Activated CD4-positive, alpha-beta T cell treated with anti-CD3 and anti-CD28 coated beads, Interleukin-2, amount 10 ng/mL, durations not matched to agents 7 days and 5 days (primary cell): ENCODE measurements at regions not wholly inside any gene's neighbourhood (a gene's known extent, or its start where the extent isn't known, plus 50 kb on each side); places are given as distances from the start of the nearest gene placed in this dataset.

Source experiments
- CTCF ChIA-PET: fragments of 350-600 bp; sonication (Branson Sonifier 250); formaldehyde crosslinking; loops from one replicate; lab custom pipeline; 2021; ENCODE audit warnings: antibody characterized with exemption; lab: Charles Lee
- POLR2A ChIA-PET: fragments of 350-600 bp; sonication (Branson Sonifier 250); formaldehyde crosslinking; loops from one replicate; lab custom pipeline; 2021; ENCODE audit warnings: antibody characterized with exemption; lab: Charles Lee
- DNase-seq: peaks from one replicate; pipeline ENCODE4 v3.0.0-alpha.2; 2020
- H3K27ac Mint-ChIP-seq: one replicate; pipeline ENCODE4 v1.8.0; 2021; ENCODE audit warnings: mild to moderate bottlenecking, moderate library complexity, mixed read lengths
- H3K27me3 Mint-ChIP-seq: one replicate; pipeline ENCODE4 v1.8.0; 2021; ENCODE audit warnings: mixed read lengths
- H3K36me3 Mint-ChIP-seq: one replicate; pipeline ENCODE4 v1.8.0; 2021; ENCODE audit warnings: low read depth, mixed read lengths
- H3K4me1 Mint-ChIP-seq: one replicate; pipeline ENCODE4 v1.8.0; 2021; ENCODE audit warnings: mixed read lengths
- H3K4me3 Mint-ChIP-seq: one replicate; pipeline ENCODE4 v1.8.0; 2021; ENCODE audit warnings: mild to moderate bottlenecking, moderate library complexity, mixed read lengths
- H3K9me3 Mint-ChIP-seq: one replicate; pipeline ENCODE4 v1.8.0; 2021; ENCODE audit warnings: mixed read lengths

DNA sequence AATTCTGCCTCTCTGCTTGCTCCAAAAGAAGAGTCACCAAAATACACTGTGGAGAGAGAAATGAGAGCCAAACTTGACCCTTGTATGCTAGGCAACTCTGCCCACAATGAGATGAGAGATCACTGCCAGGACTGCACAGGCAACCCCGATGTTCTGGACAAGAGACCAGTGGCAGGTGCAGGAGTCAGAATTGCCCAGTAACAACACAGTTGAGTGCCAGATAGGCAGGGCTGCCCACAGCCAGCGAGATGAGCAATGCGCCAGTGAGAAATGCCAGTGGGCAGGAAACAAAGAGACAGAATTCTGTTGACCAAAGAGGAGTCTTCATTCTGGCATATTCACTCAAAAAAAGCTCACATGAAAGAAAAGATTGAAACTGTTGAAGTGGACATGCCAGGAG, 570.7 kb downstream of the CAAP1 start:
- Mint-ChIP-seq H3K4me3 (no peak overlapping the region), H3K27ac (no peak overlapping the region), H3K27me3 (no peaks in the 10 kb centered on the region), H3K4me1 (no peaks in the 10 kb centered on the region), H3K9me3 (no peaks in the 10 kb centered on the region), H3K36me3 (no peaks in the 10 kb centered on the region)
- CTCF ChIA-PET = no interaction called here
- no peak for DNase-seq
- POLR2A ChIA-PET = no interaction called here

DNA sequence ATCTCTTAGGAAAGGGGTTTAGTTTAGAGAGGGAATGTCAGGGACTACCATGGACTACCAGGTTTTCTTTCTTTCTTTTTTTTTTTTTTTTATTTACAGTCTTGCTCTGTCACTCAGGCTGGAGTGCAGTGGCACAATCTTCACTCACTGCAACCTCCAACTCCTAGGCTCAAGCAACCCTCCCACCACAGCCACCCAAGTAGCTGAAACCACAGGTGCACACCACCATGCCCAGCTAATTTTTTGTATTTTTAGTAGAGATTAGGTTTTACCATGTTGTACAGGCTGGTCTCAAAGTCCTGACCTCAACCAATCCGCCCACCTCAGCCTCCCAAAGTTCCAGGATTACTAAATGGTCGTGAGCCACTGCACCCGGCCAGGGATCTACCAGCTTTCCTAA, 572.7 kb downstream of the CAAP1 start:
- no peaks in the 10 kb centered on the region for H3K9me3 Mint-ChIP-seq
- no peak overlapping the region for H3K4me3 Mint-ChIP-seq
- CTCF ChIA-PET = no interaction called here
- no peak for DNase-seq
- H3K4me1 Mint-ChIP-seq = no peaks in the 10 kb centered on the region
- no peak overlapping the region for H3K27ac Mint-ChIP-seq
- POLR2A ChIA-PET = no interaction called here
- no peaks in the 10 kb centered on the region for H3K27me3 Mint-ChIP-seq
- H3K36me3 Mint-ChIP-seq = no peaks in the 10 kb centered on the region

DNA sequence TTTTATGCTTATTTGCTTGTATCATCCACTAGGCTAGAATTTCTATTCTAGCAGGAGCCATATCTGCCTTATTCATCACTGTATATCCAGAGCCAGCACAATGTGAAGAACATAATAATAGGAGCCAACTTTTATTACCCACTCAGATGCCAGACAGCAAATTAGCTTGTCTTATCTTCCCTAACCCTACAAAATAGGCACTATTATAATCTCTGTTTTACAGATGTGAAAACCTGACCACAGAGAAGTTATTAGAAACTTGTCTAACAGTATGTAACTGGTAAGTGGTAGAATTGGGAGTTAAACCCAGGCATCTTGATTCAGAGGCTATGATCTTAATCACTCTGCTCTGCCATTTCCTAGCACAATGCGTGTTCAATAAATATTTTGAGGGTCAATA, 579.5 kb downstream of the CAAP1 start:
- no peak for DNase-seq
- H3K36me3 Mint-ChIP-seq = no peaks in the 10 kb centered on the region
- H3K27ac Mint-ChIP-seq = no peak overlapping the region
- H3K27me3 Mint-ChIP-seq = no peaks in the 10 kb centered on the region
- H3K4me3 Mint-ChIP-seq = no peak overlapping the region
- H3K9me3 Mint-ChIP-seq = no peaks in the 10 kb centered on the region
- POLR2A ChIA-PET = no interaction called here
- H3K4me1 Mint-ChIP-seq = no peaks in the 10 kb centered on the region
- CTCF ChIA-PET = no interaction called here

DNA sequence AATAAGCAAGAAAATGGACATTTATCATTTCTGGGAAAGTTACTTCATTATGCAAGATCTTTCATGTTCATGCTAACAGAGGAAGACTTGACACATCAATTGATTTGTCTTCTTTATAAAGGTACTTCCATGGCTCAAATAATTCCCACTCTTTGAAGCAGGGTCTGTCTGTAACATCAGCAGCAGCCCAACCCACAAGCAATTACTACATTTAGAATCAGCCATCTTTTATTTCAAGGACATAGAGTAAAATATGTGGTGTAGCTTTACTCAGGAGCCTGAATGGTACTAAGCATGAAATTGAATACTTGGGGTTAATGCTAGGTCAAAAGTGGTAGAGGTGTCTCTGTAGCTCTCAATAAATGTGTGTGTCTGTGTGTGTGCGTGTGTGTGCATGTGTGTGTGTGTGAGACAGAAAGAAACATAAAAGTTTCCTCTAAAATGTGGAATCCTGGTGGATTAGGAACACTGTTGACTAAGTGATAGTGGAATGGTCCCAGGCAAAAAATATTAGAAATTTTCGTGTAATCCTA, 581.1 kb downstream of the CAAP1 start:
- H3K27me3 Mint-ChIP-seq = no peaks in the 10 kb centered on the region
- H3K4me3 Mint-ChIP-seq = no peak overlapping the region
- H3K27ac Mint-ChIP-seq = no peak overlapping the region
- POLR2A ChIA-PET = no interaction called here
- no peaks in the 10 kb centered on the region for H3K9me3 Mint-ChIP-seq
- H3K36me3 Mint-ChIP-seq = no peaks in the 10 kb centered on the region
- DNase-seq = no peak
- CTCF ChIA-PET = no interaction called here
- no peaks in the 10 kb centered on the region for H3K4me1 Mint-ChIP-seq

DNA sequence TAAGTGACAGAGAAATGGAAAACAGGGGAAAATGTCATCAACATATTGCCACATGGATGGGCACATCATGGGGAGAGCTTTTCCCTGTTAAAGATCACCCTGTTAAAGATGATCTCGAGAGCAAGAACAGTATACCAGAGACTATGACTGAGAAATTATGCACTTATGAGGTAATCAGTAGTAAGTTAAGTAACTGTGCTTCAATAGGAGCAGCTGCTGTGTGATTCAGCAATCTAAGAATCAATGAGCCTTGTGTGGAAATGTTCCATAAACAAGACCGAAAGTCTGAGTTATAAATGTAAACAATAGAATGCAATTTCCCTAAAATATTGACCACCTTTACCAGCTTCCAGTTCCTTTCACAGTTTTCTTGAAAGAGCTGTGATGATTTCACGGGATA, 582.3 kb downstream of the CAAP1 start:
- Mint-ChIP-seq H3K9me3 (no peaks in the 10 kb centered on the region), H3K27ac (no peak overlapping the region), H3K36me3 (no peaks in the 10 kb centered on the region), H3K4me3 (no peak overlapping the region), H3K4me1 (no peaks in the 10 kb centered on the region), H3K27me3 (no peaks in the 10 kb centered on the region)
- POLR2A ChIA-PET = no interaction called here
- DNase-seq = no peak
- CTCF ChIA-PET = no interaction called here

DNA sequence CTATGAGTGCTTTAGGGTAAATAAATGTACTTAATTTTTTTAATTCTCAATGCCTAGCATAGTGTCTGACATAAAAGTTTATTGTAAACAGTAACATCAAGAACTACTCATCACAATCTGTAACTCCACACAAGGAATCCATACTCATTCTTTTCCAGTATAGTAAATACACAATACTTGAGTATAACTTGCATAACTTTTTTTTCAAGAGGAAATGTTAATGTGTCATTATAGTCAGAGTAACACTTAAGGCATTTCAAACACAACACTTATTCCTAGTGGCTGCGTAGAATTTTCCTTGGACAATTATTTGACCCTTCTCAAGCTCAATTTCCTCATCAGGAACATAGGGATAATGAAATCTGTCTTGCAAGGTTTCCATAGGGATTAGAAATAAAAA, 584.3 kb downstream of the CAAP1 start:
- ChIA-PET CTCF (no interaction called here), POLR2A (no interaction called here)
- H3K4me1 Mint-ChIP-seq = no peaks in the 10 kb centered on the region
- DNase-seq = no peak
- no peaks in the 10 kb centered on the region for H3K9me3 Mint-ChIP-seq
- no peaks in the 10 kb centered on the region for H3K36me3 Mint-ChIP-seq
- H3K27ac Mint-ChIP-seq = no peak overlapping the region
- H3K4me3 Mint-ChIP-seq = no peak overlapping the region
- no peaks in the 10 kb centered on the region for H3K27me3 Mint-ChIP-seq

DNA sequence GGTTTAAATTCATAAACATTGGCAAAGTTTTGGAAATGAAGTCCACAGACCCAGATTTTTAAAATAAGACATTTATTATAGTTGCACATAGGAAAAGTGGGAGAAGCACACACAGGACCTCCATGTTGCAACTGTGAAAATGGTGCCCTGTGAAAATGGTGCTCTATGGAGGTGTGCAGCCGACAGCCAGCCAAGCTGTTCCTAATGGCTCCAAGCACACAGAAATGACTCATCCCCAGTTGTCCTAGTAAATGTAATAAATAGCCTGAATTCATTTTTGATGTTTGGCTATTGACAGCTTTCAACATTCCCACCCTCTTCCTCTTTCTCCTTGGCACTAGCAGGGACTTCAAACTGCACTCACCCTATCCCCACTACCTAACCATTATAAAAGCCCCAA, 590.9 kb downstream of the CAAP1 start:
- H3K4me3 Mint-ChIP-seq = no peak overlapping the region
- DNase-seq = no peak
- H3K36me3 Mint-ChIP-seq = no peaks in the 10 kb centered on the region
- CTCF ChIA-PET = no interaction called here
- no peaks in the 10 kb centered on the region for H3K27me3 Mint-ChIP-seq
- POLR2A ChIA-PET = no interaction called here
- H3K27ac Mint-ChIP-seq = no peak overlapping the region
- H3K4me1 Mint-ChIP-seq = no peaks in the 10 kb centered on the region
- no peaks in the 10 kb centered on the region for H3K9me3 Mint-ChIP-seq

DNA sequence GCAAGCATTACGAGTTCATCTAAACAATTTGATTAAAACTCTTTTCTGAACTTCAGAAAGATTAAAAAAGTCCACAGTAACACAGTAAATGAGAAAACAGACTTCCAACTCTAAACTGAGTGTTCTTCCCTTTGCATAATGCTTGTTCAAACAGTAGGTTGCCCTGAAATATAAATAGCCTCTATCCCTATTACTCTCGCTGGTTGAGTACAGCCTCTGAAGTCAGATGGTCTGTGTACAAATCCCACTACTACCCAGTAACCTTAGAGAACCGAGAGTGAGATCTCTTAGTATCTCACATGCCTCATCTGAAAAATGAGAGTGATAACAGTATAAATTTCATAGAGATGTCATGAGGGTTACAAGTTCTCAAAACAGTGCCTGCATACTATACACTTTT, 591.6 kb downstream of the CAAP1 start:
- ChIA-PET POLR2A (no interaction called here), CTCF (no interaction called here)
- H3K9me3 Mint-ChIP-seq = no peaks in the 10 kb centered on the region

DNA sequence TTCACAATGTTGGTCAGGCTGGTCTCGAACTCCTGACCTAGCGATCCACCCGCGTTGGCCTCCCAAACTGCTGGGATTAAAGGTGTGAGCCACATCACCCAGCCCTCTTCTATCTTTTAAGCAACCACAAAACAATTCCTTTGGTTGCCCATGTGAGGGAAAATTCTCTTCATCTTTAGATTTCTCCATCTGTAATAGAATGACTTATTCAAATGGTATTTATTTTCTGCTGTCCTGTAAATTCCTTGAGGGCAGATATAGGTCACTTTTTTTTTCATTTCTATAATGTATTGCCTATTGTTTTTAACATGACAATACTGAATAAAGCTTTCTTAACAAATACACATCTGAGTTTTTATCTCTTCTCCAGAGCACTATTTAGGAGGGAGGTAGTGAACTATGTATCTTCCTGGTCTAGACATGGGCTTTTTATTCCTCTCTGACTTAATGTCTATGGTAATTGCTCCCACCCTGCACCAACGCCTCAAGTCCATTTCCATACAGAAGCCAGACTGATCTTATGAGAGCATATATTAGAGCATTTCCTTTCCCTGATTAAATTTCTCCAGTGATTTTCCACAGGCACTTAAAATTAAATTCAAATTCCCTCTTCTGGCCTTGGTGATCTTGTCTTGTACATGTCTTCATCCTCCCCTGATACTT, 595.6 kb downstream of the CAAP1 start:
- Mint-ChIP-seq H3K27ac (no peak overlapping the region), H3K9me3 (no peaks in the 10 kb centered on the region), H3K4me1 (no peaks in the 10 kb centered on the region), H3K4me3 (no peak overlapping the region), H3K27me3 (no peaks in the 10 kb centered on the region), H3K36me3 (no peaks in the 10 kb centered on the region)
- CTCF ChIA-PET = no interaction called here
- DNase-seq = no peak
- POLR2A ChIA-PET = no interaction called here

More for the DNA sequence above, 591.6 kb downstream of the CAAP1 start:
- H3K27ac Mint-ChIP-seq = no peak overlapping the region
- H3K36me3 Mint-ChIP-seq = no peaks in the 10 kb centered on the region
- H3K27me3 Mint-ChIP-seq = no peaks in the 10 kb centered on the region
- H3K4me3 Mint-ChIP-seq = no peak overlapping the region
- no peaks in the 10 kb centered on the region for H3K4me1 Mint-ChIP-seq
- DNase-seq = no peak

DNA sequence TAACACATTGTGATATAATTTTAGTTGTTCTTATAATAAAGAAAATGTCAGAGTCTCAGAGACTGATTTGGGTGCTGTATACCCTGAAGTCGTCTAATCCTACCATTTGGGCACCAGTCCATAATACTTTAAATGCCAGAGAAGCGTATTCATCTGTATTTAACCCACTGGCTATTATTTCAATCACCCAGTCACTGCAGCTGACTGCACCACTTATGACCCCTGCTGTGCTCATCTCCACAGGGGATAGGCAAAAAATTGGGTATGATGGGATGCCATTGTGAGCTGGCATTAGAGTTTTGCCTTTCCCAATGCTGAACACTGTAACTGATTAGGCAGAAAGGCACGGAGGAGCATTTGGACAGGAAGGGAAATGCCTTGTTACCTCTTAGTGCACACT, 599.7 kb downstream of the CAAP1 start:
- H3K27me3 Mint-ChIP-seq = no peaks in the 10 kb centered on the region
- CTCF ChIA-PET = no interaction called here
- no peaks in the 10 kb centered on the region for H3K4me1 Mint-ChIP-seq
- H3K9me3 Mint-ChIP-seq = peaks cover 6% of the 10 kb centered on the region
- H3K27ac Mint-ChIP-seq = no peak overlapping the region
- no peaks in the 10 kb centered on the region for H3K36me3 Mint-ChIP-seq
- H3K4me3 Mint-ChIP-seq = no peak overlapping the region
- POLR2A ChIA-PET = no interaction called here
- no peak for DNase-seq

DNA sequence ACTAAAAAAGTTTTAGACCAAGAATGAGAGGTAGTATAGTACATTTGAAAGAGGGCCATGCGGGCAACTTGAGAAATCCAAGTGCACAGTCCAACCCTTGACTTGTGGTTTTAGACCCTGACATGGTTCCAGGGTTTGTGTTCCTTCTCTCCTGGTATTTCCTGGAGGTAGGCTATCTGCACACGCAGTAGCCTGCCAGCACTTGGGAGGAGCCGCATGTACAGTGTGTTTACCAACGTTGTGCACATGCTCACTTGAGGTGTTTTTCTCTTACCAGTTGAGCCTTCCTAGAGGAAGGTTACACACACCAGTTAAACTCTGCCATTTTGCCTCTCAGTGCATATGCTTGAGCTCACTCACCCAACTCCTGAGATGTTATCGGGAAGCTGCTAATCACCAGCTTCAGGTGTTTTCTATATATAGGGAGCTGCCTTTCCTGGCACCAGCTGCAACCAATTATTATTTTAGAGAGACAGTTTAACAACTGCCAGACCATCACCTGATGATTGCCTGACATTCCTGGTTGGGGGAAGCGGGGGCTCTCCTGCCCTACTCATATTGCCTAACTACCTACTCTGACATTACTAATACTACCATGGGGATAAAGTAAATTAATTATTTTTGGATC, 593.4 kb upstream of the TUSC1 start:
- H3K27ac Mint-ChIP-seq = no peak overlapping the region
- H3K4me1 Mint-ChIP-seq = no peaks in the 10 kb centered on the region
- no peaks in the 10 kb centered on the region for H3K9me3 Mint-ChIP-seq
- ChIA-PET POLR2A (no interaction called here), CTCF (no interaction called here)
- no peaks in the 10 kb centered on the region for H3K27me3 Mint-ChIP-seq
- H3K4me3 Mint-ChIP-seq = no peak overlapping the region
- no peaks in the 10 kb centered on the region for H3K36me3 Mint-ChIP-seq
- no peak for DNase-seq

DNA sequence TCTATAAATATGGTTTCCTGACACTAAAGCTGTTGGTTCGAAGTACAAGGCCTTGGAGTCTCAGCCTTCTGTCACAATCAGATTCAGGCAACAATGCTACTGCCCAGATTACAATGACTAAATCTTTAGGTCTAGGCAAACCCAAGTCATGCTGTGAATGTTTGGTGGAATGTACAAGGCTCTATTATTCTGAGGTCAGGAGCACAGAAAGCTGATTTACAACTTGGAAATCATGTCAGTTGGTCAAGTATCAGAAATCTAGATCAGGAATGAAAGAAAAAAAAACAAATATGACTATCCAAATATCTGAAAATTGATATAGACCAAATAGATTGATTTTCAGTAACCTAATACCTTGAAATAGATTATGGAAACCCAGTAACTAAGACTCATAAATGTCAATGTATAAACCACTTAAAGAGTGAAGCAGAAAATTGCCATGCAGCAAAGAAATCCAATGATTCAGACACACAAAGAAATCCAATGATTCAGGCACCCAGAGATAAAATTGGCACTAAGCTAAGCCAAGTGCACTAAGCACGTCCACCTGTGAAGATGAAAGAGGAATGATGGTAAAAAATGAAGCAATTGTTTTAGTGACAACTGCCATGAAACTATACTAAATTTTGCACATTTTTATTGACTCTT, 588.0 kb upstream of the TUSC1 start:
- DNase-seq = no peak
- Mint-ChIP-seq H3K4me3 (no peak overlapping the region), H3K27ac (no peak overlapping the region), H3K4me1 (no peaks in the 10 kb centered on the region), H3K9me3 (no peaks in the 10 kb centered on the region), H3K36me3 (no peaks in the 10 kb centered on the region), H3K27me3 (no peaks in the 10 kb centered on the region)
- CTCF ChIA-PET = no interaction called here
- POLR2A ChIA-PET = no interaction called here

DNA sequence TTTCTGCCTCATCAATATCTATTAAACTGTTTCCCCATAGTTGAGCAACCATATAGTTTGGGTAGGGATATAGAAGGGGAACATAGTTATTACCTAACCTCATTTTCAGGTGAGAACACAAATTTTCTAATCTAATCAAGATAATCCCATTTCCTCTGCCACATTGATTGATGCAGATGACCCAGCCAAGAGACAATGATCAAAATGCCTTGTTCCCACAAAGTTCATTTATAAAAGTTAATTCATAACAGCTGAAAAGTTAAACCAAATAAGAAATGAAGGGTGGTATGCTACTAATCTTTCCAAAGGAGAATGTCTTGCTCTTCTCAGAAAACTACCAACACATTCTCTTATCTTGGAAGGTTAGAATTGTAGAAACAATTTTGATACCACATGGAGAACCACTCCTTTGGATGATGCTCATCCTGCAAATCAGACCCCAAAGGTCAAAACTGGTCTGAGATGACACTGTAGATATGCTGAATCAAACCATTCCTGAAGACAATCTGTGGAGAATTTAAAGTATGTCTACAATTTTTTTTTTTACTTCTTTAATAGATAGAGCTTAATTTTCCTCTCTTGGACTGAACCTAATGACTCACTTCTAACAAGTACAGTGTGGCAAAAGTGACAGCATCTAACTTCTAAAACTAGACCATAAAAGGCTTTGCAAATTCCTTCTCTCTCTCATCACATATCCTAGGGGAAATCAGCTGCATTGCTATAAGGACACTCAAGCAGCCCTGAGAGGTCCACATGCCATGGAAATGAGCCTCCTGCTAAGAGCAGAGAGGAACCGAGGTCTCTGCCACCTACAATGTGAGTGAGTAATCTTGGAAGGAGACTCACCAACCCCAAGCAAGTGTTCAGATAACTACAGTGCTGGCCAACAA, 586.7 kb upstream of the TUSC1 start:
- H3K27ac Mint-ChIP-seq = no peak overlapping the region
- H3K9me3 Mint-ChIP-seq = no peaks in the 10 kb centered on the region
- no peaks in the 10 kb centered on the region for H3K27me3 Mint-ChIP-seq
- H3K36me3 Mint-ChIP-seq = no peaks in the 10 kb centered on the region
- H3K4me3 Mint-ChIP-seq = no peak overlapping the region
- H3K4me1 Mint-ChIP-seq = no peaks in the 10 kb centered on the region
- ChIA-PET POLR2A (no interaction called here), CTCF (no interaction called here)
- DNase-seq = no peak
